Type B pancreatic cell (in vitro differentiated cells): ENCODE measurements at regions not wholly inside any gene's neighbourhood (a gene's known extent, or its start where the extent isn't known, plus 50 kb on each side); places are given as distances from the start of the nearest gene placed in this dataset.

Experiments
- DNase-seq: peaks from one replicate; pipeline ENCODE4 v3.0.0; 2021; ENCODE audit warnings: mixed read lengths; ENCODE audit not compliant: unreplicated experiment; ENCODE audit errors: extremely low spot score
- H3K27ac Mint-ChIP-seq: 2 replicates; pipeline ENCODE4 v1.8.0; 2021; ENCODE audit warnings: mild to moderate bottlenecking, mixed read lengths
- H3K27me3 Mint-ChIP-seq: 2 replicates; pipeline ENCODE4 v1.8.0; 2021; ENCODE audit warnings: mixed read lengths
- H3K36me3 Mint-ChIP-seq: 2 replicates; pipeline ENCODE4 v1.8.0; 2021; ENCODE audit warnings: mixed read lengths
- H3K4me1 Mint-ChIP-seq: one replicate; pipeline ENCODE4 v1.8.0; 2021; ENCODE audit warnings: mixed read lengths; ENCODE audit not compliant: unreplicated experiment
- H3K4me3 Mint-ChIP-seq: 2 replicates; pipeline ENCODE4 v1.8.0; 2021; ENCODE audit warnings: mild to moderate bottlenecking, mixed read lengths
- H3K9me3 Mint-ChIP-seq: 2 replicates; pipeline ENCODE4 v1.8.0; 2021; ENCODE audit warnings: mixed read lengths
- CTCF ChIP-seq: fragments of 200-600 bp; sonication (generic); conservative IDR thresholded peaks from 2 replicates; pipeline ENCODE4 v1.5.0; 2021; ENCODE audit warnings: antibody characterized with exemption, mild to moderate bottlenecking

- peaks cover 9% of the 10 kb centered on the region for H3K9me3 Mint-ChIP-seq
- TF ChIP-seq CTCF, result no peak
- no peaks in the 10 kb centered on the region for H3K27me3 Mint-ChIP-seq
- H3K36me3 Mint-ChIP-seq, result peaks cover 3% of the 10 kb centered on the region
- no peak for DNase-seq
- H3K4me1 Mint-ChIP-seq, result peaks cover 53% of the 10 kb centered on the region
- H3K4me3 Mint-ChIP-seq, result peak overlapping the region; percentile 29
- H3K27ac Mint-ChIP-seq, result peak overlapping the region; percentile 5
Measured at GRCh38 chr3:177679568-177680471, 482.5 kb upstream of the TBL1XR1 start.

- peaks cover 3% of the 10 kb centered on the region for H3K36me3 Mint-ChIP-seq
- no peak for DNase-seq
- peaks cover 53% of the 10 kb centered on the region for H3K4me1 Mint-ChIP-seq
- H3K27me3 Mint-ChIP-seq, result no peaks in the 10 kb centered on the region
- no peak overlapping the region for H3K27ac Mint-ChIP-seq
- H3K4me3 Mint-ChIP-seq, result no peak overlapping the region
- no peak for TF ChIP-seq CTCF
- peaks cover 9% of the 10 kb centered on the region for H3K9me3 Mint-ChIP-seq
Measured at GRCh38 chr3:177680472-177680821, 483.2 kb upstream of the TBL1XR1 start.

- Mint-ChIP-seq H3K27ac (peak overlapping the region; percentile 2), H3K4me1 (peaks cover 50% of the 10 kb centered on the region), H3K9me3 (peaks cover 9% of the 10 kb centered on the region)
Measured at GRCh38 chr3:177681156-177681555, 483.9 kb upstream of the TBL1XR1 start.

GRCh38 chr3:177681852-177682251 is 484.6 kb upstream of the TBL1XR1 start:
- TF ChIP-seq CTCF, result no peak
- DNase-seq, result no peak
- H3K27me3 Mint-ChIP-seq, result no peaks in the 10 kb centered on the region
- H3K4me3 Mint-ChIP-seq, result peak overlapping the region; percentile 27
- H3K27ac Mint-ChIP-seq, result peak overlapping the region; percentile 2
- H3K4me1 Mint-ChIP-seq, result peaks cover 44% of the 10 kb centered on the region
- H3K9me3 Mint-ChIP-seq, result peaks cover 9% of the 10 kb centered on the region
- peaks cover 3% of the 10 kb centered on the region for H3K36me3 Mint-ChIP-seq

More at GRCh38 chr3:177681156-177681555, 483.9 kb upstream of the TBL1XR1 start:
- no peak overlapping the region for H3K4me3 Mint-ChIP-seq
- no peaks in the 10 kb centered on the region for H3K27me3 Mint-ChIP-seq
- peaks cover 3% of the 10 kb centered on the region for H3K36me3 Mint-ChIP-seq
- no peak for TF ChIP-seq CTCF
- no peak for DNase-seq

GRCh38 chr3:177683586-177683985 is 486.3 kb upstream of the TBL1XR1 start:
- Mint-ChIP-seq H3K27me3 (no peaks in the 10 kb centered on the region), H3K27ac (no peak overlapping the region), H3K4me1 (peaks cover 39% of the 10 kb centered on the region), H3K9me3 (peaks cover 9% of the 10 kb centered on the region), H3K36me3 (peaks cover 3% of the 10 kb centered on the region), H3K4me3 (no peak overlapping the region)
- no peak for TF ChIP-seq CTCF
- DNase-seq, result no peak
